ENCODE measurements at regions not wholly inside any gene's neighbourhood (a gene's known extent, or its start where the extent isn't known, plus 50 kb on each side); places are given as distances from the start of the nearest gene placed in this dataset.

DNA sequence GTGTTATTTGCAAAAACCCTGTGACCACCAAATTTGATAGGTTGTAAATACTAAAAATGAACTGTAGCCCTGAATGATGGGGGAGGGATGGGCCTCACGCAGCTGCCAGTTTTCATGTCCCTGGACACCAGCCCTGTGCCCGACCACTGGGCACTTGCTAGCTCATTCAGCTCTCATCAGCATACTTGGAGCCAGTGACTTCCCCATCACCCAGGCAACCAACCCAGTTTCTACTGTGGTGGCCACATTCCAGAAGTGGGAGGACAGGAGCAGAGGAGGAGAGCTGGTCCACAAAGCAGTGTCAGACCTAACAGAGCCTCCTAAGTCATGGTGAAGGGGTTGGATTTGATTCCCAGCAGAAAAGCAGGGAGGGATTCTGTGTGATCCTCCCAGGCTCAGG, 128.2 kb downstream of the CPEB2 start:
- FAIRE-seq = no peak
- no peak for TF ChIP-seq POLR2AphosphoS5 (IDR thresholded peaks at IDR 0.05; ENCODE audit: low read depth, low read length)
- TF ChIP-seq TAF1 (IDR thresholded peaks at IDR 0.05; ENCODE audit: borderline replicate concordance, low read depth, low read length) = no peak
- TF ChIP-seq POLR2A (IDR thresholded peaks at IDR 0.05; ENCODE audit: low read depth, low read length) = no peak
- no peak for DNase-seq (ENCODE audit: insufficient read length)

DNA sequence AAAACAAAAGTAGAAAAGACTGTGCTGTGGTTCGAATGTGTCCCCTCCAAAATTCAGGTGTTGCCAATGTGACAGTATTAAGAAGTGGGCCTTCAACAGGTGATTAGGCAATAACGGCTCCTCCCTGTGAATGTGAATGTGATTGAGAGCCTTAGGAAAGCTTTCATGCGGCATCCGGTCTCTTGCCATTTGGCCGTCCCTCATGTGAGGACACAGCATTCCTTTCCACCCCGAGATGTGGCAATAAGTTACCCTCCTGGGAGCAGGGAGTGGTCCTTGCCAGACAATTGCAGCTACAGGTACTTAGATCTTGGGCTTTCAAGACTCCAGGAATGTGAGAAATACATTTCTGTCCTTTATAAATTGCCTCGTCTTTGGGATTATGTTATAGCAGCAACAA, 129.3 kb downstream of the CPEB2 start:
- no peak for TF ChIP-seq TAF1 (IDR thresholded peaks at IDR 0.05; ENCODE audit: borderline replicate concordance, low read depth, low read length)
- no peak for FAIRE-seq

DNA sequence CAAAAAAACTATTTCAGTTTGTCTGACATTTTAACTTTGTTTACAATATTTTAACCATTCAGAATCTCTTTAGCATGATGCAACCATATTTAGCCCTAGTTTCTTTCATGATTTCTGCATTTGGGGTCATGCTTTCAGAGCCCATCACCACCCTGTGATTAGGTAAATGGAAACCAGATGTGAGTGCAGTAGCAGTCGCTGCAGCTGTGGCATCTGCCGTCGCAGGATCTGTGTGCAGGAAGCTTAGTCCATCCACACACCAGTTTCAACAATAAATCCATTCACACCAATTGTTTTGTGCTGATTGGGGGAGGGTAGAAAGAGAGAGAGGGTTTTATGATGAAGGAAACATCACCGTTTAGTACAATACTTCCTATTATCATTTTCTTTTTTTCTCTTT, 130.5 kb downstream of the CPEB2 start:
- TF ChIP-seq POLR2A (IDR thresholded peaks at IDR 0.05; ENCODE audit: low read depth, low read length) (no peak), TAF1 (IDR thresholded peaks at IDR 0.05; ENCODE audit: borderline replicate concordance, low read depth, low read length) (no peak), POLR2AphosphoS5 (IDR thresholded peaks at IDR 0.05; ENCODE audit: low read depth, low read length) (no peak)
- FAIRE-seq = no peak
- no peak for DNase-seq (ENCODE audit: insufficient read length)

More for the DNA sequence above, 129.3 kb downstream of the CPEB2 start:
- DNase-seq (ENCODE audit: insufficient read length) = no peak

DNA sequence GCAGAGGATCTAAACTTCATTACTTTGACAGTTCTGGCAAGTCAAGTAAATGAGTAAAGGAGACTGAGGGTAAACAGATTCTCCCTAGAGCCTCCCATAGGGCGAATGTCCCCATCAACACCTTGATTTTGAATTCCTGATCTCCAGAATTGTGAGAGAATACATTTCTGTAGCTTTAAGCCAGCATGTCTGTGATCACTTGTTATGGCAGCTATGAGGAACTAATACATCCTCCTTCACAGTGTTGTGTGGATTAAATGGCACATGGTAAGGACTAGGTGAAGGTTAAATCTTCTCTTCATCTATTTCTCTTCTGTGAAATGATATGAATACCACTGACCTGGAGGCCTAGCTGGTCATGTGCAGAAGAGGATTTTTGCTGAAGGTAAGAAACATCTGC, 137.3 kb downstream of the CPEB2 start:
- FAIRE-seq = no peak
- no peak for TF ChIP-seq POLR2AphosphoS5 (IDR thresholded peaks at IDR 0.05; ENCODE audit: low read depth, low read length)
- no peak for TF ChIP-seq POLR2A (IDR thresholded peaks at IDR 0.05; ENCODE audit: low read depth, low read length)
- TF ChIP-seq TAF1 (IDR thresholded peaks at IDR 0.05; ENCODE audit: borderline replicate concordance, low read depth, low read length) = no peak
- DNase-seq (ENCODE audit: insufficient read length) = no peak

DNA sequence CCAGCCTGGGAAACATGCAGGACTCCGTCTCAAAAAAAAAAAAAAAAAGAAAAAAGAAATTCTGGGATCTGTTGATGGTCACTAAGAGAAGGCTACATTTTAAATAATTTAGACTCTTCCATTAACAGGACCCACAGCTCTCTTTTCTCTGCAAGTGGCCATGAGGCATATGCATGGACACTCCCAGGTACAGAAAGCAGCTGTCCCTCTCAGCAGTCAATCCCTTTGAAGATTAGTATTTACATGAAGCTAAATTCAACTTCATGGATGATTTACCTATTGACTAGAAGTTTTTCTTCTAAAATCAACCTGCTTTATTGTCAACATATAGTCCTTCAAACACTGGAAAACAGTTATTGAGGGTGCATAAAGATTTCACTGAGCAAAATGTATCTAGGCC, 139.9 kb downstream of the CPEB2 start:
- TF ChIP-seq POLR2A (IDR thresholded peaks at IDR 0.05; ENCODE audit: low read depth, low read length) (no peak), TAF1 (IDR thresholded peaks at IDR 0.05; ENCODE audit: borderline replicate concordance, low read depth, low read length) (no peak), POLR2AphosphoS5 (IDR thresholded peaks at IDR 0.05; ENCODE audit: low read depth, low read length) (no peak)
- FAIRE-seq = no peak
- no peak for DNase-seq (ENCODE audit: insufficient read length)

DNA sequence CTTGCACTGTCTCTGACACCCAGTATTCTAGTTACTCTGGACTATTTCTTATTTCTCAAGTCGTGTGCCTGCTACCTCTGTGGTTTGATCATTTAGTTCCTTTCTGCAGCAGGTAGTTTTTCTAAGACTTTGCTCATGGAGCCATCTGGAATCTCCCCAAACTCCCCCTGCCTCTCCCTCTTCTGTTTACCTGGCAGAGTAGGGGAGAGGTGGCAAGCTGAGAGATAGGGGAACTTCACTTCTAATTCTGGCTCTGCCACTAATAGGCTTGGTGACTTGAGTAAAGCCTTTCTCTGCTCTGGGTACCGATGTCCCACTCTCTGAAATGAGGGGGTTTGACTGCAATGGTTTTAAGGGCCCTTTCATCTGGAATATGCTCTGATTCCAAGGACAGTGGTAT, 141.3 kb downstream of the CPEB2 start:
- no peak for DNase-seq (ENCODE audit: insufficient read length)
- TF ChIP-seq POLR2A (IDR thresholded peaks at IDR 0.05; ENCODE audit: low read depth, low read length) (no peak), TAF1 (IDR thresholded peaks at IDR 0.05; ENCODE audit: borderline replicate concordance, low read depth, low read length) (no peak), POLR2AphosphoS5 (IDR thresholded peaks at IDR 0.05; ENCODE audit: low read depth, low read length) (no peak)
- no peak for FAIRE-seq

DNA sequence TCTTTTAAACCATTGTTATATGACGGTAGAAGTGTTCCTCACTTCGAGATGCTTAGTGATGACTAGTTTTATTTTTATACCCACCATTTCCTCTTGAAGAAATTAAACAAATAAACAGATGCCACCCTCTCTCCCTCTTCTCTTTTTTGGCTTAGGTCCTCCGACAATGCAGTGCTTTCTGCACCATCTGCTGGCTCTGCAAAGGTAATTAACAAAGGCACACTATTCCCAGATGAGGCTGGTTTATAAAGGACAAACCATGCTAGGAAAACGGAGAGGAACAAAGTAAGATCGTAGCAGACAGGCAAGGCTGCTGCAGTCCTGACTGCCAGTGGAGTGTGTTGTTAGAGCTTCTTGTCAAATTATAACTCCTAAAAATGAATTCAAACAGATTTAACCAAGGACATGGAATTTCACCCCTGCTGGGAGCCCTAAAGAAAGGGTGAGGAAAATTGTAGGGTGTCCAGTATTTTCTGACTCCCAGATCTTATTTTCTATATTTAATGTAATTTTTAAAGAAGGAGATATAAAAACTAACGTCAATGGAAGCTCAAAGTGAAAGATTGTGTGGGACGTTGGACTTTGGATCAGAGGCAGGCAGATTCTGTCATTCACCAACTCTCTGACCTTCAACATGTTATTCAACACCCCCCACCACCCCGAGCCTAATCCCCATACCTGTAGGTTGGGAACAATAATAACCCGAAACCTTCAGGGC, 142.1 kb downstream of the CPEB2 start:
- TF ChIP-seq TAF1 (IDR thresholded peaks at IDR 0.05; ENCODE audit: borderline replicate concordance, low read depth, low read length) (no peak), POLR2AphosphoS5 (IDR thresholded peaks at IDR 0.05; ENCODE audit: low read depth, low read length) (no peak), POLR2A (IDR thresholded peaks at IDR 0.05; ENCODE audit: low read depth, low read length) (no peak)
- DNase-seq (ENCODE audit: insufficient read length) (no peak), FAIRE-seq (no peak)

DNA sequence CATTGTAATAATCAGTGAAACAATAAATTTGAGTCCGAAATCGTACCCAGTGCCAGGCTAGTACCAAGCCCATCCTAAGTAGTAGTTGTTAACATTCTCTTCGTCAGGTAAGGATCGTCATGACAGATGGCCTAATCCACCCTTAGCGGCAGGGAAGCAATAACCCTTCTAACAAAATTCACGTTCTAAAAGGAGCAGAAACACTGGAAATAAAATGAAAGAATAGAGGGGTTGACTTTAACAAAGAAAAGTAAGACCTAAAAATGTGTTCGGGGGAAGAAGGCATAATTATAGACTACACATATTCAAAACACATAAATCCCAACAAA, 142.7 kb downstream of the CPEB2 start:
- FAIRE-seq = no peak

DNA sequence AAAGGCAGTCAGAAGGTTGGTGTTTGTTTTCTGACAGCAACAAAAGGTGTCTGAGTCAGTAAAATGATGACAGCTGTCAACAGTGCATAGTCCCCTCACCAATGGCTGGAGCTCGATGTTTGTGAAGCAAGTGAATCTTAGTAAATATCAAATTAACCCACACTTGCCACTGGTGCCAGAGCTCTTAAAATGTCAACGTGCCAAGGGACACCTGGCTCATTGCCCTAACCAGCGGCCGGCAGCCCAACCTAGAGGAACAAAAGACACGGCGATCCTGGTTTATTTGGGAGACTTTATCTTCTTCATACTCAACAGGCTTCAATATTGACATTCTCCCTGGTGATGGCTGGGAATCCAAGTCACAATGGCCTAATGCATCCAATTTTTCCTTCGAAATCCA, 143.4 kb downstream of the CPEB2 start:
- TF ChIP-seq TAF1 (IDR thresholded peaks at IDR 0.05; ENCODE audit: borderline replicate concordance, low read depth, low read length) (no peak), POLR2AphosphoS5 (IDR thresholded peaks at IDR 0.05; ENCODE audit: low read depth, low read length) (no peak), POLR2A (IDR thresholded peaks at IDR 0.05; ENCODE audit: low read depth, low read length) (no peak)
- DNase-seq (ENCODE audit: insufficient read length) (no peak), FAIRE-seq (no peak)

More for the DNA sequence above, 142.7 kb downstream of the CPEB2 start:
- no peak for TF ChIP-seq POLR2A (IDR thresholded peaks at IDR 0.05; ENCODE audit: low read depth, low read length)
- TF ChIP-seq POLR2AphosphoS5 (IDR thresholded peaks at IDR 0.05; ENCODE audit: low read depth, low read length) = no peak
- TF ChIP-seq TAF1 (IDR thresholded peaks at IDR 0.05; ENCODE audit: borderline replicate concordance, low read depth, low read length) = no peak
- no peak for DNase-seq (ENCODE audit: insufficient read length)

DNA sequence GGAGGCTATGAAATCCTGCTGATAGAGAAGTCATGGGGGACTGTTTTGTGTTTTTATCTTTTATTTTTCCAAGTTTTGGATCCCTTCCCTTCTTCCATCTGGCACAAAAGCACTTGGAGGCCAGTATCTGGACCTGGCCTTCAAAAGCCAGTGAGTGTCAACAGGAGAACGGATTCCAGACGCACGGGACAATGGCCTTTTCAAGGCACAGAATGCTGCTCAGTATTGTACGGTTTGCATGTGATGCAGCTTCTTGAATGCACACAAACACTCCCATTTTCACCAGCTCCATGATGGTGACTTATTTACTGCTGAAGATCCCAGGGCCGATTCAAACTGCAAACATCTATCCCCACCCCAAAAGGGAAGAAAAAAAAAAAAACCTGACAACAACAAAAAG, 145.4 kb downstream of the CPEB2 start:
- DNase-seq (ENCODE audit: insufficient read length) (no peak), FAIRE-seq (no peak)
- TF ChIP-seq POLR2AphosphoS5 (IDR thresholded peaks at IDR 0.05; ENCODE audit: low read depth, low read length) (no peak), POLR2A (IDR thresholded peaks at IDR 0.05; ENCODE audit: low read depth, low read length) (no peak), TAF1 (IDR thresholded peaks at IDR 0.05; ENCODE audit: borderline replicate concordance, low read depth, low read length) (no peak)

DNA sequence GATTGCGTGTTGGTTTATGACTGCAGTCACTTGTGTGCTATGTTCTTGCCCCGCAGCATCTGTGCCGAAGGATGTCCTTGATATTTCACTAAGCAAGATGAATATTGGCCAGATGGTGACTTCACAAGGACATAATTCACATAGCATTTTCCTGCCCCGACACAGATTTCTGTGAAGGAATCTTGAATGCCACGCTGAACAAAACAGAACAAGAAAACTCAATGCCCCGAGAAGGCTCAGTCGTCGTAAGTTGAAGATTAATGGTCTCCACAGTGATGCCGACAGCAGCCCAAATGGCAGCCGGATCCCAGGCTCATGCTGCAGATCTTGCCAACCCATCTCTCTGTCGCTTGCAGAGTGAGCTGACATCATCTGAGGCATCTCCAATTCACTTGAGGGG, 145.9 kb downstream of the CPEB2 start:
- FAIRE-seq (no peak), DNase-seq (ENCODE audit: insufficient read length) (no peak)
- TF ChIP-seq POLR2AphosphoS5 (IDR thresholded peaks at IDR 0.05; ENCODE audit: low read depth, low read length) = no peak
- no peak for TF ChIP-seq POLR2A (IDR thresholded peaks at IDR 0.05; ENCODE audit: low read depth, low read length)
- TF ChIP-seq TAF1 (IDR thresholded peaks at IDR 0.05; ENCODE audit: borderline replicate concordance, low read depth, low read length) = no peak

DNA sequence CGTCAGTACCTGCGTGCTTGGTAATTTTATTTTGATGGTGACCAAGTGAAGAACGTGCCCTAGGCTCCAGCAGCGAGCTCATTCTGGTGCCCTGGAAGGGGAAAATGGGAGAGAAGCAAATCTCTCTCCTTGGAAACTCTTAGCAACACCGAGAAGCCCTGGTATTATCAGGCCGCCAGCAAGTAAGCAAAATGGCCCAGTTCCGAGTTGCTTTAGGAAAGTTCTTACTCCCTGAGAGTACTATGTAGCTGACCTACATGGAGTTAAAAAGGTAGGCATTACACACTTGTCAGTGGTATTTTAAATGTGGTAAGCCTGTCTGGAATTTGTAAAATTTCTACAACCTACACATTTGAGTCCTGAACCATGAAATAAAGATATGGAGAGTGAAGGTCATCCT, 146.4 kb downstream of the CPEB2 start:
- FAIRE-seq (no peak), DNase-seq (ENCODE audit: insufficient read length) (no peak)
- no peak for TF ChIP-seq POLR2AphosphoS5 (IDR thresholded peaks at IDR 0.05; ENCODE audit: low read depth, low read length)
- TF ChIP-seq TAF1 (IDR thresholded peaks at IDR 0.05; ENCODE audit: borderline replicate concordance, low read depth, low read length) = no peak

All from GM12892 (cell line).